Bronchial epithelial cell (primary cell): ENCODE measurements at regions not wholly inside any gene's neighbourhood (a gene's known extent, or its start where the extent isn't known, plus 50 kb on each side); places are given as distances from the start of the nearest gene placed in this dataset.

ENCODE experiments used
- DNase-seq: peaks from one replicate; pipeline ENCODE4 v3.0.0-alpha.2; 2010; ENCODE audit warnings: low read depth
- FAIRE-seq: peaks from 2 replicates; lab custom pipeline; 2011; peaks lifted over from hg19 to GRCh38; lab: Jason Lieb, UNC
- H3K27me3 ChIP-seq: 2 replicates; pipeline ENCODE4 v1.5.1; 2011; ENCODE audit warnings: low read length; ENCODE audit not compliant: control insufficient read depth, insufficient read depth
- H3K36me3 ChIP-seq: 2 replicates; pipeline ENCODE4 v1.5.1; 2011; ENCODE audit warnings: low read length; ENCODE audit not compliant: control insufficient read depth, insufficient read depth
- H3K4me3 ChIP-seq: 2 replicates; pipeline ENCODE4 v1.5.1; 2011; ENCODE audit warnings: mild to moderate bottlenecking, low read depth, low read length, control low read depth
- CTCF ChIP-seq: IDR thresholded peaks from 2 replicates; pipeline ENCODE4 v1.5.1; 2011; ENCODE audit warnings: mild to moderate bottlenecking, moderate library complexity, low read length, control low read depth, inconsistent platforms; ENCODE audit not compliant: insufficient read depth, severe bottlenecking

DNA sequence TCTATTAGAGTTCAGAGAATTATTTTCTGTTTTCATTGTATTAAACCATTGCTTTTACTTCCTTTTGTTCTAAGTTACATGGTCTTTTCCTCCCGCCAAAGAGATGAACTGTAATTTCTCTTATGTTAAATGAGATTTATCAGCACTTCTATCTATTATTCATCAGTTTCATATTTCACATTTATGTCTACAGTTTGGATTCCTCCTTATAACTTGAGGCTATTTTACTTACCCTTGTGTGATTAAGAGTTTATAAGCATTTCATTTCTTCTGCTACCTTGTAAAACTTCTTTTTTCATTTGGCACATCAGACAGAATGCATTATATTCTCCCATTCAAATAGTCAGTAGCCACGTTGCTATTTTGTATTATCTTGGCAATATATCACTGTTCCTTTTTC lies 248.2 kb downstream of the PLA2G4A start:
- no peak overlapping the region for H3K4me3 ChIP-seq
- no peaks in the 10 kb centered on the region for H3K36me3 ChIP-seq
- TF ChIP-seq CTCF, result no peak
- DNase-seq (no peak), FAIRE-seq (no peak)
- no peaks in the 10 kb centered on the region for H3K27me3 ChIP-seq

DNA sequence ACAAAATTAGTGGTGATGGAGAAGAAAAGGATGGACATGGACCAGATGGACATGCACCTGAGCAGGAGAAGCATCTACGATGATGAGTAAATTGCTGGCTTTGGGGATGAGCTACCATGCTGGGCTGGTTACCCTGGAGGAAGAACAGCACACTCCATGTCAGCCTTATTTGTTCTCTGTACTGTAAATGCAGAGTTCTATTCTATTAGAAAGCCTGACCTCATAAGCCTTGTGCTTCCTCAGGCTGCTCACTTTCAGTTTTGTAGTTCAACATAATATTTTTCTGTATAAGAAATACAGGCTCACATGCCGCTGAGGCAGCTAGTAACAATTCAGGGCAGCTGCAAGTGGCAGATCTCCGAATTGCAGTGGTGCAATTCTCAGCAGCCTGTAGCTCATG lies 249.6 kb downstream of the PLA2G4A start:
- TF ChIP-seq CTCF, result no peak
- Histone ChIP-seq H3K4me3 (no peak overlapping the region), H3K36me3 (no peaks in the 10 kb centered on the region), H3K27me3 (no peaks in the 10 kb centered on the region)
- no peak for FAIRE-seq
- no peak for DNase-seq

GRCh38 chr1:187078916-187079315 lies 250.2 kb downstream of the PLA2G4A start:
- no peak for TF ChIP-seq CTCF
- FAIRE-seq (no peak), DNase-seq (no peak)
- no peaks in the 10 kb centered on the region for H3K36me3 ChIP-seq
- no peak overlapping the region for H3K4me3 ChIP-seq
- H3K27me3 ChIP-seq, result no peaks in the 10 kb centered on the region

DNA sequence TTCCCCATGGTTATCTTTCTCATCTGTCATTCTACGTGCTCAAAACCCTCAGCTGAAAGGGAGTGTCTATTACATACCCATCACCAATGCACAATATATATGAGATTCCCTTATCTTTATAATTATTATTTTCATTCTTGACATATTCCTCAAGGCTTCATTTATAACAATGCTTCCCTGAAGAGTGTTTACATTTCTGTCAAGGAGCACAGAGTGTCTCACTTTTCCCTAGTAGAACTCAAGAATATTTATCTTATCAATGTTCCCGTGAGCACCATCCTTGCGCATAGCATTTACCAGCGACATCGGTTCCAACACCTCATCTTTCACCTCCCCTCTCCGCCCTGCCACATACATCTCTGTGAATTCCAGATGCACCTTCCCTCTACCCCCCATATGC lies 250.6 kb downstream of the PLA2G4A start:
- Histone ChIP-seq H3K27me3 (no peaks in the 10 kb centered on the region), H3K4me3 (no peak overlapping the region), H3K36me3 (no peaks in the 10 kb centered on the region)
- no peak for TF ChIP-seq CTCF
- DNase-seq (no peak), FAIRE-seq (no peak)

DNA sequence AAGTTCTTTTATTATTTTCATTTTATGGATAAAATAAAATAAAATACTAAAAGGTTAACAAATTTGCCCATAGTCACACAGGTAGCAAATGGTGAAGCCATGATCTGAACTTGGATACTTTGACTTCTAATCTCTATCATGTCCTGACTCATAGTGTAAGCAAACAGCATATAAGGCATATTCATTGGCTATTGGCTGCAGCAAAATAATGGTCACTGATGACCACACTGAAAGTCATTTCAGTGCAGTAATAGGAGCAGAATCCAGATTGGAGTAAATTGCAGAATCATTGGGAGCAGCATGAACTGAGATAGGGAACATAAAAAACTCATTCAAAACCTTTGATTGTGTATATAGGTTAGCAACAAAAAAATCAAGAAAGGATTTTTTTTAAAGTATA lies 262.9 kb downstream of the PLA2G4A start:
- H3K27me3 ChIP-seq, result no peaks in the 10 kb centered on the region
- peak; percentile 31 for DNase-seq
- H3K36me3 ChIP-seq, result no peaks in the 10 kb centered on the region
- H3K4me3 ChIP-seq, result no peak overlapping the region
- no peak for TF ChIP-seq CTCF
- FAIRE-seq, result no peak

GRCh38 chr1:187092104-187092503 lies 263.4 kb downstream of the PLA2G4A start:
- no peak for TF ChIP-seq CTCF
- DNase-seq (no peak), FAIRE-seq (no peak)
- Histone ChIP-seq H3K4me3 (no peak overlapping the region), H3K27me3 (no peaks in the 10 kb centered on the region), H3K36me3 (no peaks in the 10 kb centered on the region)
